ENCODE measurements at regions not wholly inside any gene's neighbourhood (a gene's known extent, or its start where the extent isn't known, plus 50 kb on each side); places are given as distances from the start of the nearest gene placed in this dataset.

GRCh38 chr9:129377931-129378661 lies 200.0 kb upstream of the IER5L start:
- no peak for DNase-seq

GRCh38 chr9:129377181-129377580 lies 199.1 kb upstream of the IER5L start:
- no peak for DNase-seq

DNA sequence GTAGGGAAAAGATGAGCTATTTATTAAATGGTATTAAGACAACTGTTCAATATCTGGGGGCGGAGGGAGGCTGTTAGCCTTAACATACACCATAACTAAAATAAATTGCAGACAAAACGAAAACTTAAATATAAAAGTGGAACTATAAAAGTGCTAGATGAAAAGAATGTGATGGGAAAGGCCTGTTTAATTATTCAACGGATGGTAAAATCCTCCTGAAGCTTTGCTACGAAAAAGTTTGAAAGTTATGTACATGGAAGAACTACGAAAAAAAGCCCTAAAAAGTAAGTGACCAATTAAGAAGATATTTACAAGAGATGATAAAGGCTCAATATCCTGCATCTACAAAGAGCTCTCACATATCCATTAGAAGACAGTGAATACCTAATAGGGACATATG lies 197.8 kb upstream of the IER5L start:
- DNase-seq, result no peak

DNA sequence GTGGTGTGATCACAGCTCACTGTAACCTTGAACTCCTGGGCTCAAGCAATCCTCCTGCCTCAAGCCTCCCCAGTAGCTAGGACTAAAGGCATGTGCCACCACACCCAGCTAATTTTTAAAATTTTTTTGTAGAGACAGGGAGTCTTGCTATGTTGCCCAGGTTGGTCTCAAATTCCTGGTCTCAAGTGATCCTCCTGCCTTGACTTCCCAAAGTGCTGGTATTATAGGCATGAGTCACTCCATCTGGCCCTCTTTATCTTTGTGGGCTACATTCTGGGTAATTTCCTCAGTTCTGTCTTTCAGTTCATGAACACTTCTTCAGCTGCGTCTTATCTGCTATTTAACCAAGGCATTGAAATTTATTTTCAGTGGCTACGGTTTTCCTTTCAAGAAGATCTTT lies 196.6 kb upstream of the IER5L start:
- DNase-seq, result no peak

- DNase-seq, result no peak
These were observed 196.2 kb upstream of the IER5L start for GRCh38 chr9:129374231-129374630.

DNA sequence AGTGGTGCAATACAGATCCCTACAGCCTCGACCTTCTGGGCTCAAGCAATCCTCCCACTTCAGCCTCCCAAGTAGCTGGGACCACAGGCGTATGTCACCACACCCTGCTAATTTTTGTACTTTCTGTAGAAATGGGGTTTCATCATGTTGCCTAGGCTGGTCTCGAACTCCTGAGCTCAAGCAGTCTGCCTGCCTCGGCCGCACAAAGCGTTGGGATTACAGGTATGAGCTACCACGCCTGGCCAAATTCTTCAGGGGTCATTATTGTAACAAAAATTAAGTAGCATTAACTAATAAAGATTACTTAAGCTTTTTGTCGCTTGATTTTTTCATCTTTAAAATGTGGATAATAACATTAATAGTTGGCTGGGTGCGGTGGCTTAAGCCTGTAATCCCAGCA lies 195.3 kb upstream of the IER5L start:
- DNase-seq, result no peak

GRCh38 chr9:129370770-129371169 lies 192.7 kb upstream of the IER5L start:
- DNase-seq, result no peak

GRCh38 chr9:129368444-129368978 lies 190.4 kb upstream of the IER5L start:
- DNase-seq, result no peak

- no peak for DNase-seq
These were observed 189.2 kb upstream of the IER5L start for GRCh38 chr9:129367287-129367686.

DNA sequence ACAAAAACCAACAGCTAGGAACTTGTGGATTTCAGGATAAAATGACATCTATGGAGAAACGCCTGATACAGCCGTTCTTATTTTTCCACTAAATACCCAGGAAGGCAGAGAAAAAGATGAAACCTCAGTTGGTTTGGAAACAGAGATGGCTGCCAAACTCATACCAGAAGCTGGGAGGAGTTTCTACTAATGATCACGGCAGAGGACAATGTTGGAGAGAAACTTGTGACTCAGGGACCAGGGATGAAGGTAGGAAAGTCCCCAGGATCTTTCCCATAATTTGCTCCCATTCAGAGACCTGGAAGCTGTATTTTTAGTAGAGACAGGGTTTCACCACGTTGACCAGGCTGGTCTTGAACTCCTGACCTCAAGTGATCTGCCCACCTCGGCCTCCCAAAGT lies 187.1 kb upstream of the IER5L start:
- DNase-seq, result no peak

DNA sequence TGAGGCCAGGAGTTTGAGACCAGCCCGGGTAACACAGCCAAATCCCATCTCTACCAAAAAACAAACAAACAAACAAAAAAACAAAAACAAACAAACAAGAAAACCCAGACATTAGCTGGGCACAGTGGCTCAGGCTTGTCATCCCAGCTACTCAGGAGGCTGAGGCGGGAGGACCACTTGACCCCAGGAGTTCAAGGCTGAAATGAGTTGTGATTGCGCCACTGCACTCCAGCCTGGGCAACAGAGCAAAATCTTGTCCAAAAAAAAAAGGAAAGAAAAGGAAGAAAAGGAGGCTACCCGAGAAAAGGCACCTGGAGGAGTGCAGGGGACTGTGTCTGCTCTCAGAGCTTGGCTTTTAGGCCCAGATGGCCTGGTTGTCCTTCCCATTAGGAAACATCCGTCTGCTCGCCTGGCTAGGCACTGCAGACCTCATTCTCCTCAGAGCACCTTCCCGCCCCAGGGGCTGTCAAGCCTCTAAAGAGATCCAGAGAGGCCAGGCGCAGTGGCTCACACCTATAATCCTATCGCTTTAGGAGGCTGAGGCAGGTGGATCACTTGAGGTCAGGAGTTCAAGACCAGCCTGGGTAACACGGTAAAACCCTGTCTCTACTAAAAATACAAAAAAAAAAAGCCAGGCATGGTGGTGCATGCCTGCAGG lies 185.3 kb upstream of the IER5L start:
- DNase-seq, result no peak

DNA sequence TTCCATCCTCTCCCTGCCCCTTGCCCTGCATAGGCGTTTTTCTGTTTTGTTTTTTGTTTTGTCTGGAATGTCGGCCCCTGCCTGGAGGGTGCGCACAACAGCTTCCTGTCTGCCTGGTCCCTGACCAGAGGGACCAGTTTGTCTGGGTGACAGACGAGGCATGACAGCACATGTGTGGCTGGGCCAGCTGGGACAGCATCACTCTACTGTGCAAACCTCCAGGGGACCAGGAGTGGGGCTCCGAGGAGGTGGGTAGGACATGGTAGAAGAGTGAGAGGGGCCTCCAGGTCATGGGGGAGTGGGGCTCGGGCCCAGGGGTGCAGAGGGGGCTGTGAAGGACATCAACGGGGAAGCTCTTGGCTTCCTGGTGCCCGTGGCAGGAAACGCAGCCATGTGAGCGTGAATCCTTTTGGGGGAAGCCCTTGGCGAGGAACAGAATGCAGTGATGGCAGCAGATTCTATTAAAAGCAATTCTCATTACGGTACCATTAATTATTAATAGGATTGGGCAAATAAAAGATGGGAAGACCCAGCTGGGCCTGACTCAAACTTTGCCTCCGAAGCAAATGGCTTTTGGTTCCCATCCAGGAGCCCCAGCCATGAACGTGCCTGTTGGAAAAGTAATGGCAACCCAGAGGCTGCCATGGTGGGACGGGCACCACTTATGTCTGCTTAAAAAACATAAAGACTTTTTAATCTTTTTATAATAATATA lies 184.4 kb upstream of the IER5L start:
- no peak for DNase-seq

GRCh38 chr9:129361196-129361595 lies 183.1 kb upstream of the IER5L start:
- no peak for DNase-seq

GRCh38 chr9:129359916-129360536 lies 182.0 kb upstream of the IER5L start:
- no peak for DNase-seq

DNA sequence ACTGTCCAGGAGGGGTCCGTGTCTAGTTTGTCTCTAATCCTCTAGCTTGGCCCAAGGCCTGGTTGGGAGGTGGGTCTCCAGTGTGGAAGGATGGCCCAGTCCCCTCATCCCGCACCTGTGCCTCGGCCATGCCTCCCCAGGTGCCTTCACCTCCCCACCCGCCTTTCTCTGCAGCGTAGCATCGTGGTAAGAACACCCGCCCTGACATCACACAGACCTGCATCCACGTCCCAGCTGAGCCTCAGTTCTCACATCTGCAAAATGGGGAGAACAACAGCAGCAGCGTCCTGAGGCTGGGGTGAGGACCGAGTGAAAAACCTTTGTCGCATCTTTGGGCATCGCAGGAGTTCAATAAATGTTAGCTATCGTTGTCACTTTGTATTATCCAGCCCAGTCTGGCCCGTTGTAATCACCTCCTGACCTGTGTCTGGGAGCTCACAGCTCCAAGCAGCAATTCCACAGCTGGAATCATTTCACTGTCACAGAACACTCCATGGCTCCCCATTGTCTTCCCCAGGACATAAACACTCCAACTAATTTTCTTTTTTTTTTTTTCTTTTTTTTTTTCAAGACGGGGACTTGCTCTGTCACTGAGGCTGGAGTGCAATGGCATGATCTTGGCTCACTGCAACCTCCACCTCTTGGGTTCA lies 181.2 kb upstream of the IER5L start:
- DNase-seq, result no peak

GRCh38 chr9:129358621-129359154 lies 180.6 kb upstream of the IER5L start:
- DNase-seq, result no peak

GRCh38 chr9:129357773-129358245 lies 179.7 kb upstream of the IER5L start:
- DNase-seq, result no peak

DNA sequence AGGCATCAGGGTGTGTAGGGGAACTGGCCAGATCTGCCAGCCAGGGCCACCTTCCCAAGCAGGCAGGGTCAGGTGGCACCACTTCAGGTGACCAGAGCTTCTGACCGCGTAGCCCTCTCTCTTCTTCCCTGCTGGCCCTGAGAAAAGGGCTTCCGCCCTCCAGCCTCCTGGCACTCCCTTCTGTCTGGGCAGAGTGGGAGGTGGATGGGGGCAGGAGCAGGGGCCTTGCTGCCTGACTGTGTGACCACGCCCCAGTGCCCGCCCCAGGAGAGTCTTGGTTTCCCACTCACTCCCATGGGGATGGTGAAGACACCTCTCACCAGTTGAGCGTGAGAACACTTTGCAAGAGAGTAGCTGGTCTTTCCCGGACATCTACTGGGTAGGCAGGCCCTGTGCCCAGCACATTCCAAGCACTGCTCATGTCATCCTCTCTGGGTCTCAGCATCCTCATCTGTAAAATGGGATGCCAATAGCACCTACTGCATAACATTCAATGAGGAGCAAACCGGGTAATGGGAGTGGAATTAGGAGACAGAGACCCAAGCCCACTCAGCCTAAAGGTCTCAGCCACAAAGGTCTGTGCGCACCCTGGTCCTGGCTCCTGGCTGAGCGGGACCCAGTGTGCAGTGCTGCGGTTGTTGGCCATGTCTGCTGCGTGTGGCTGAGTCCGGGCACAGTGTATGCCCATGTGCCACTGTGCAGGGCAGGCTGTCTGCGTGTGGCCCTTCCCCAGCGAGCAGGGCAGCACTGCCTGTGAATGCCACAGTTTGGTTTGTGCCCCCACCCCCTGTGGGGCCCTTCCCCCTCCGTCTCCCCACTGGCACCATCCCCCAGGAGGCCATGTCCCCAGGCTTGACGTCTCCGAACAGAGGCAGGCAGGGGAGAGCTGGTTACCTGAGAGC lies 179.1 kb upstream of the IER5L start:
- no peak for DNase-seq

GRCh38 chr9:129355631-129356030 lies 177.6 kb upstream of the IER5L start:
- DNase-seq, result no peak

DNA sequence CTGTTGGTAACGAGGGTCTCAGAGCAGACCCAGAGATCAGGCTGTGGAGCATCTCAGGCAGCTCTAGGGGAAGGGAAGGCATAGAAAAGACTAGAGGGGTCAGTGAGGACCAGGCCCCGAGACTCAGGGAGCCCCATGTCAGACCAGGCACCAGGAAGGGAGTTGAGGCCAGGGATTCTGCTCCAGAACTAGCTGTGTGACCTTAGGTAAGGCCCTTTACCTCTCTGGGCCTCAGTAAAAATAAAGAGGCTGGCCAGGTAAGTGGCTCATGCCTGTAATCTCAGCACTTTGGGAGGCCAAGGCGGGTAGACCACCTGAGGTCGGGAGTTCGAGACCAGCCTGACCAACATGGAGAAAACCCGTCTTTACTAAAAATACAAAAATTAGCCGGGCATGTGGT lies 176.4 kb upstream of the IER5L start:
- no peak for DNase-seq

DNA sequence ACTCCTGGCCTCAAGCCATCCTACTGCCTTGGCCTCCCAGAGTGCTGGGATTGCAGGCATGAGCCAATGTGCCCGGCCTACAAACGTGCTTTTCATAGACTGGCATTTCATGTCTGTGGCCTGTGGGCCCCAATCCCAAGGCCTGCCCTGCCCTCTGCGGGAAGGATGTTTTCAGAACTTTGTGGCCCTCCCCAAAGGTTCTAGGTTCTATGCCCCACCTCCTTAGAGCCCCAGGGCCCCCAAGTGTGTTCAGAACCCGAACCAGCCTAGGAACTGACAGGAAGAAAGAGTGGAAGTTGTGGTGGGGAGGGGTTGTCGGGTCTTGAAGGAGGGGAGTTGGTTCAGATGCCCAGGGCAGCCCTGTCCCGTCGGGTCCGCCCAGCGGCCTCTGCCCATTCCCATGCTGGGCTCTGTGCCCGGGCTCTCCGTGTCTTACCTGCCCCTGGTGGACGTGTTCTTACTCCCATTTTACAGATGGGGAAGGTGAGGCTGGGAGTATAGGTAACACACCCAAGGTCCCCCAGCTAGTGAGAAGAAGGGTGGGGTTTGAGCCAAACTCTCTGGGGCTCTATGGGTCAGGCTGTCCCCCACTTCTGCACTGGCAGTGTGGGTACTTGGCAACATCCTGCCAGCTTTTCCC lies 175.8 kb upstream of the IER5L start:
- DNase-seq, result no peak

All from EL (cell line).